ENCODE measurements at regions not wholly inside any gene's neighbourhood (a gene's known extent, or its start where the extent isn't known, plus 50 kb on each side); places are given as distances from the start of the nearest gene placed in this dataset.

DNA sequence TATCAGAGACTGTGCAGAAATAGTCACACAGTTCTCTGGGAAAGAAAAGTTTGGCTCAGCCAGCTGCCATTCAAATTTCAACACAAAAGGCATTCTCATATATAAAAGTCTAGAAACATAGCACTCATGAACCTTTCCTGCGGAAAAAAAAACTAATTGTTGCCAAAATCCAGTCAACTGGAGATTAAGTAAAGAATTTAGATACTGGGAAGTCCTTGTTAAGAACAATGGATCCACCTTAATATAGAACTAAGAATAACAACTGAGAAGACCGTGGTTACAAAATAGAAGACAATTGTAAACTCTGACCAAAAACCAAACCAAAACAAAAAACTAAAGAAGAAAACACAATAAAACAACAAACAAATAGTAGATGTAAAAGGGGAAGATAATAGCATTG lies 238.8 kb upstream of the PCSK5 start:
- H3K9me3 ChIP-seq (replicated peaks; ENCODE audit: control insufficient read depth, insufficient read depth, low read length) = no peaks in the 10 kb centered on the region
- ChIA-PET CTCF (no interaction called here), POLR2A (no interaction called here)
- intact Hi-C loops (cut with micrococcal nuclease) (no loop called here), dilution Hi-C loops (cut with MboI; ENCODE audit: extremely low pct_ligation_motif_present, low sequenced_read_pairs) (no loop called here)
- H3K36me3 ChIP-seq (ENCODE audit: control insufficient read depth in 2 of 2, extremely low read depth in 1 of 2, insufficient read depth in 2 of 2, low read length in 2 of 2) = no peaks in the 10 kb centered on the region
- no peak for TF ChIP-seq POLR2AphosphoS5 (IDR thresholded peaks at IDR 0.05; ENCODE audit: insufficient read depth, low read depth, low read length)
- TF ChIP-seq, protein P1, sequence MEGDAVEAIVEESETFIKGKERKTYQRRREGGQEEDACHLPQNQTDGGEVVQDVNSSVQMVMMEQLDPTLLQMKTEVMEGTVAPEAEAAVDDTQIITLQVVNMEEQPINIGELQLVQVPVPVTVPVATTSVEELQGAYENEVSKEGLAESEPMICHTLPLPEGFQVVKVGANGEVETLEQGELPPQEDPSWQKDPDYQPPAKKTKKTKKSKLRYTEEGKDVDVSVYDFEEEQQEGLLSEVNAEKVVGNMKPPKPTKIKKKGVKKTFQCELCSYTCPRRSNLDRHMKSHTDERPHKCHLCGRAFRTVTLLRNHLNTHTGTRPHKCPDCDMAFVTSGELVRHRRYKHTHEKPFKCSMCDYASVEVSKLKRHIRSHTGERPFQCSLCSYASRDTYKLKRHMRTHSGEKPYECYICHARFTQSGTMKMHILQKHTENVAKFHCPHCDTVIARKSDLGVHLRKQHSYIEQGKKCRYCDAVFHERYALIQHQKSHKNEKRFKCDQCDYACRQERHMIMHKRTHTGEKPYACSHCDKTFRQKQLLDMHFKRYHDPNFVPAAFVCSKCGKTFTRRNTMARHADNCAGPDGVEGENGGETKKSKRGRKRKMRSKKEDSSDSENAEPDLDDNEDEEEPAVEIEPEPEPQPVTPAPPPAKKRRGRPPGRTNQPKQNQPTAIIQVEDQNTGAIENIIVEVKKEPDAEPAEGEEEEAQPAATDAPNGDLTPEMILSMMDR (IDR thresholded peaks at IDR 0.05; ENCODE audit: extremely low read depth in 1 of 2, insufficient read depth in 1 of 2, low read depth in 1 of 2, low read length in 2 of 2) = no peak
- H3K4me3 ChIP-seq (replicated peaks in 1 of 3; ENCODE audit: insufficient read depth in 1 of 3, low read depth in 1 of 3, low read length in 3 of 3) = no peak overlapping the region
- no peaks in the 10 kb centered on the region for H3K79me2 ChIP-seq (ENCODE audit: control insufficient read depth, insufficient read depth, low read length)
- FAIRE-seq = no peak
- no peaks in the 10 kb centered on the region for H3K4me1 ChIP-seq (ENCODE audit: control insufficient read depth, extremely low read depth, insufficient read depth, low read length)
- no peaks in the 10 kb centered on the region for H3K27me3 ChIP-seq (ENCODE audit: control insufficient read depth in 2 of 2, insufficient read depth in 2 of 2, low read length in 2 of 2)
- H2AFZ ChIP-seq (ENCODE audit: low read depth, low read length) = no peak overlapping the region
- H4K20me1 ChIP-seq (replicated peaks; ENCODE audit: control insufficient read depth, extremely low read depth, insufficient read depth, low read length) = no peaks in the 10 kb centered on the region
- BruUV-seq (replicated peaks) = no TSS peak
- H3K9ac ChIP-seq (replicated peaks; ENCODE audit: extremely low read depth, insufficient read depth, low read length) = no peak overlapping the region
- no peak overlapping the region for H3K27ac ChIP-seq (ENCODE audit: insufficient read depth, low read depth, low read length)
- no peaks in the 10 kb centered on the region for H3K9me1 ChIP-seq (replicated peaks; ENCODE audit: control insufficient read depth, extremely low read depth, insufficient read depth, low read length)
- no peak overlapping the region for H3K4me2 ChIP-seq (ENCODE audit: insufficient read depth, low read length)
- no peak for DNase-seq (ENCODE audit: low read depth, low spot score)

DNA sequence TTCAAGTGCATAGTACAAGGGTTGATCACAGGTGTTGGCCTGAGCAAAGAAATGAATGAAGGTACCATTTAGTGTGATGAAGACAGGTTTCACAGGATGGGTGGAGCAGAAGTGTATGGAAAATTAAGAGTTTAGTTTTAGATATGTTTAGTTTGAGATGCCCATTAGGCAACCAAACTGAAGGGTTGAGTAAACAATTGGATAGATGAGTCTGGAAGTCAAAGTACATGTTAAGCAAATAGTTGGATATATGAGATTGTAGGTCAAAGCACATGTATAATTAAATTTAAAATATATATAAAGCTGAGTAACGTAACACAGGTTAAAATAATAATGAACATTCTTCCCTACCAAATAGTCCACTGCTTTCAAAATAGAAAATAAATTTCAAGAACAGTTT lies 237.1 kb upstream of the PCSK5 start:
- no TSS peak for BruUV-seq (replicated peaks)
- dilution Hi-C loops (cut with MboI; ENCODE audit: extremely low pct_ligation_motif_present, low sequenced_read_pairs) (no loop called here), intact Hi-C loops (cut with micrococcal nuclease) (no loop called here)
- Histone ChIP-seq H3K36me3 (ENCODE audit: control insufficient read depth in 2 of 2, extremely low read depth in 1 of 2, insufficient read depth in 2 of 2, low read length in 2 of 2) (no peaks in the 10 kb centered on the region), H3K9me3 (replicated peaks; ENCODE audit: control insufficient read depth, insufficient read depth, low read length) (no peaks in the 10 kb centered on the region), H4K20me1 (replicated peaks; ENCODE audit: control insufficient read depth, extremely low read depth, insufficient read depth, low read length) (no peaks in the 10 kb centered on the region), H3K9ac (replicated peaks; ENCODE audit: extremely low read depth, insufficient read depth, low read length) (no peak overlapping the region), H2AFZ (ENCODE audit: low read depth, low read length) (no peak overlapping the region), H3K9me1 (replicated peaks; ENCODE audit: control insufficient read depth, extremely low read depth, insufficient read depth, low read length) (no peaks in the 10 kb centered on the region), H3K4me1 (ENCODE audit: control insufficient read depth, extremely low read depth, insufficient read depth, low read length) (no peaks in the 10 kb centered on the region), H3K4me2 (ENCODE audit: insufficient read depth, low read length) (no peak overlapping the region), H3K4me3 (replicated peaks in 1 of 3; ENCODE audit: insufficient read depth in 1 of 3, low read depth in 1 of 3, low read length in 3 of 3) (no peak overlapping the region), H3K79me2 (ENCODE audit: control insufficient read depth, insufficient read depth, low read length) (no peaks in the 10 kb centered on the region), H3K27ac (ENCODE audit: insufficient read depth, low read depth, low read length) (no peak overlapping the region), H3K27me3 (ENCODE audit: control insufficient read depth in 2 of 2, insufficient read depth in 2 of 2, low read length in 2 of 2) (no peaks in the 10 kb centered on the region)
- TF ChIP-seq POLR2AphosphoS5 (IDR thresholded peaks at IDR 0.05; ENCODE audit: insufficient read depth, low read depth, low read length) (no peak), EZH2 (IDR thresholded peaks at IDR 0.05; ENCODE audit: borderline replicate concordance, low read depth, low read length, severe bottlenecking) (no peak), POLR2A (IDR thresholded peaks at IDR 0.05; ENCODE audit: low read depth, low read length) (no peak), FOS (IDR thresholded peaks at IDR 0.05; ENCODE audit: borderline replicate concordance, insufficient read depth, low read length) (no peak), MYC (IDR thresholded peaks at IDR 0.05; ENCODE audit: low read depth, low read length) (no peak), GATA2 (IDR thresholded peaks at IDR 0.05; ENCODE audit: insufficient read depth, insufficient read length, low read depth, low read length) (no peak), JUN (IDR thresholded peaks at IDR 0.05; ENCODE audit: borderline replicate concordance, insufficient read depth, insufficient read length, low read depth) (no peak)
- TF ChIP-seq, protein P2, sequence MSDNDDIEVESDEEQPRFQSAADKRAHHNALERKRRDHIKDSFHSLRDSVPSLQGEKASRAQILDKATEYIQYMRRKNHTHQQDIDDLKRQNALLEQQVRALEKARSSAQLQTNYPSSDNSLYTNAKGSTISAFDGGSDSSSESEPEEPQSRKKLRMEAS (IDR thresholded peaks at IDR 0.05; ENCODE audit: insufficient read depth, insufficient read length) = no peak
- TF ChIP-seq, protein P1 (IDR thresholded peaks at IDR 0.05; ENCODE audit: extremely low read depth in 1 of 2, insufficient read depth in 1 of 2, low read depth in 1 of 2, low read length in 2 of 2) = no peak
- ChIA-PET CTCF (no interaction called here), POLR2A (no interaction called here)
- FAIRE-seq (no peak), DNase-seq (ENCODE audit: low read depth, low spot score) (no peak)
